ENCODE measurements at regions not wholly inside any gene's neighbourhood (a gene's known extent, or its start where the extent isn't known, plus 50 kb on each side); places are given as distances from the start of the nearest gene placed in this dataset.

GRCh38 chr14:34035177-34035933 lies 84.5 kb upstream of the EGLN3 start:
- DNase-seq = no peak

- DNase-seq = no peak
These were observed 83.7 kb upstream of the EGLN3 start for GRCh38 chr14:34034447-34035176.

GRCh38 chr14:34032720-34033119 lies 81.8 kb upstream of the EGLN3 start:
- no peak for DNase-seq

GRCh38 chr14:34030864-34031263 lies 80.0 kb upstream of the EGLN3 start:
- DNase-seq = no peak

- no peak for DNase-seq
These were observed 79.1 kb upstream of the EGLN3 start for GRCh38 chr14:34029921-34030334.

GRCh38 chr14:34027990-34028495 lies 77.2 kb upstream of the EGLN3 start:
- DNase-seq = no peak

- DNase-seq = no peak
These were observed 76.5 kb upstream of the EGLN3 start for GRCh38 chr14:34027130-34027989.

- no peak for DNase-seq
These were observed 74.6 kb upstream of the EGLN3 start for GRCh38 chr14:34025325-34026017.

- no peak for DNase-seq
These were observed 73.9 kb upstream of the EGLN3 start for GRCh38 chr14:34024768-34025144.

- DNase-seq = no peak
These were observed 73.2 kb upstream of the EGLN3 start for GRCh38 chr14:34023824-34024767.

GRCh38 chr14:34021096-34021495 lies 70.2 kb upstream of the EGLN3 start:
- DNase-seq = no peak

- no peak for DNase-seq
These were observed 69.1 kb upstream of the EGLN3 start for GRCh38 chr14:34020014-34020413.

- peak; percentile 32 for DNase-seq
These were observed 67.8 kb upstream of the EGLN3 start for GRCh38 chr14:34018564-34019244.

- DNase-seq = no peak
These were observed 67.3 kb upstream of the EGLN3 start for GRCh38 chr14:34018125-34018524.

- DNase-seq = no peak
These were observed 64.5 kb upstream of the EGLN3 start for GRCh38 chr14:34015383-34015782.

GRCh38 chr14:34014936-34015335 lies 64.1 kb upstream of the EGLN3 start:
- no peak for DNase-seq

GRCh38 chr14:34013721-34014060 lies 62.8 kb upstream of the EGLN3 start:
- DNase-seq = peak; percentile 59

GRCh38 chr14:34012978-34013720 lies 62.3 kb upstream of the EGLN3 start:
- peak; percentile 56 for DNase-seq

GRCh38 chr14:34012369-34012768 lies 61.5 kb upstream of the EGLN3 start:
- no peak for DNase-seq

- no peak for DNase-seq
These were observed 59.1 kb upstream of the EGLN3 start for GRCh38 chr14:34009956-34010355.
